CD4-positive, alpha-beta T cell treated with Interferon gamma for 1 hour (primary cell): ENCODE measurements at regions not wholly inside any gene's neighbourhood (a gene's known extent, or its start where the extent isn't known, plus 50 kb on each side); places are given as distances from the start of the nearest gene placed in this dataset.

Experiments
- DNase-seq: peaks from one replicate; pipeline ENCODE4 v3.0.0-alpha.2; 2020

DNA sequence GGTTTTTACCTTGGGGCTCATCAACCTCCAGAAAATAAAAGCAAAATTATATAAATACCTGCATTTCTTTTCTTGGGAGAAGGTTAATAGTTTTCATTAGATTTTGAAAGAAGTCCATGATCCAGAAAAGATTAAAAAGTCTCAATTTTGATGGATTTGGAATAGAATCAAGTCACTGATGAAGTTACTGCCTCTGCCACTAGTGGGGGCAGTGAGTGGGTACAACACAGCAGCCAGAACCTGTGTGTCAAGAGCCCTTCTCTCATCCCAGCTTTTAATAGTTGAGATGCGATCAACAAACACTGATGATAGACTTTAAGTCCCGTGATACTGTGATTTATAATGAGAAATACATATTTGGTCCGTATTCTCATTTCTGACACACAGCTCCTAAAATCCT is 686.7 kb downstream of the DIAPH3 start:
- no peak for DNase-seq

DNA sequence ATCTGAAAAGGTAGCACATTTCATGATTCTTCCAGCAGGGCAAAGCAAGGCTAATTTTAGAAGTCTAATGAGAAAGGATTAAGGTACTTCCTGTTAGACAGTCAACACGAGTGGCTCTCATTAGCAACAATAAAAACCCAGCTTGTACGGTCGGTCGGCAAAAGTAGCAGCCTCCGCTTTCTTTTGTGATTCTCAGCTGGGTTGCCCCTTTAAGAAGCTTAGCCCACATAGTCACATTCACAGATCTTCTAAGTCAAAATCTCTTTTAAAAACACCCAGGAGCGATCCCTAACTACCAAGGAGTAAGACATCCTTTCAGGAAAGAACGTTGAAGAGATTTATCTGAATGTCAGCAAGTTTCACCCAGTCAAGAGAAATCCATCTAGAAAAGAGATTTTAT is 684.8 kb downstream of the DIAPH3 start:
- DNase-seq = no peak

DNA sequence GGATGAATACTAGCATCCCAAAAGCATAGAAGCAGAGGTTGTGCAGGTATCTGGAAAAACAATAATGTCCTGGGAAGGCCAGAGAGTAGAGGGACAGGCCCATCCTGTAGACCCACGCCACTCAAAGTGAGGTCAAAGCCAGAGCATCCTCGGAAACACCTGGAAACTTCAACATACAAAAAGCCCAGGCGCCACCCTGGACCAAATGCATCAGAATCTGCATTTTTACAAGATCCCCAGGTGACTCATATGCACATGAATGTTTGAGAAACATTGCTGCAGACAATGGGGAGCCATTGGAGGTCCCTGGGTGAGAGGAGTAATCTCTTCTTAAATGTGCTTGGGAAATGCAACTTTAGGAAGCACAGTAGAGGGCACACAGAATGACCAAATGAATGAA is 684.1 kb downstream of the DIAPH3 start:
- DNase-seq = no peak

DNA sequence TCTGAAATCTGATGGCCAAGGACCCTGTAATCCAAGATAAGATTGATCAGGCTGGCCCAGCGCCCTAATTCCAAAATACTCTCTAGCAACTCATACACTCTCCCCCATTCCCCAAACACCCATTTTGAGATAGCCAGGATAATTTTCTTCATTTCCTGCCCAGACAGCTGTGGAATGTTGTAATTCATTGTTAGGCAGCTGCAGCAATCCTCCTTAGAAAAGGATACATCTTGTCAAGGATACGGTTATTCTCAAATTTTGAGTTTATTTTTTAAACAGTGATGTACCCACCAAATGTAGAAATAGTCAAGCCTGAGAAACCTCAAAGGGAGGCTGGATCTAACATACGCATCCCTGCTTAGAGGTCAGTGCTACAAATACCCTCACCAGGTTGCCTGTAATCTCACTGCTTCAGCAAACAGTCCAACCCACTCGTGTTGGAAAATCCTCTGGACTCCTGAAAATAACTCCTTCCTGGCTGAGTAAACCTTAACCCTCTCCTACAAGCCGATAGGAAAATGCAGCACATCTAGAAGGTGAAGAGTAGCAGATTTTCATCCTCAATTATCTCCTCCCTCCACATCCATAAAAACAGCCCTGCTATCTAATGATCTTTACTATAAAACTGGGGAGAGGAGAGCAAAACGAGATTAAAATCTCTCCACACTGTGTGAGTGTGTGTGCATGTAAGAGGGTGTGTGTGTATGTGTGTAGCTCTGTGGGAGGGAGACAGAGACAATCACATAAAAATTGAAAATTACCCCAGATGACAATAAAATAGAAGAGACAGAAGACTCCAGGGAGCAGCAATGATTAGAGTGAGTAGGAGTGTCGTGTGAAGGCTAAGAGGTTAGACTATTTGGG is 683.1 kb downstream of the DIAPH3 start:
- no peak for DNase-seq

DNA sequence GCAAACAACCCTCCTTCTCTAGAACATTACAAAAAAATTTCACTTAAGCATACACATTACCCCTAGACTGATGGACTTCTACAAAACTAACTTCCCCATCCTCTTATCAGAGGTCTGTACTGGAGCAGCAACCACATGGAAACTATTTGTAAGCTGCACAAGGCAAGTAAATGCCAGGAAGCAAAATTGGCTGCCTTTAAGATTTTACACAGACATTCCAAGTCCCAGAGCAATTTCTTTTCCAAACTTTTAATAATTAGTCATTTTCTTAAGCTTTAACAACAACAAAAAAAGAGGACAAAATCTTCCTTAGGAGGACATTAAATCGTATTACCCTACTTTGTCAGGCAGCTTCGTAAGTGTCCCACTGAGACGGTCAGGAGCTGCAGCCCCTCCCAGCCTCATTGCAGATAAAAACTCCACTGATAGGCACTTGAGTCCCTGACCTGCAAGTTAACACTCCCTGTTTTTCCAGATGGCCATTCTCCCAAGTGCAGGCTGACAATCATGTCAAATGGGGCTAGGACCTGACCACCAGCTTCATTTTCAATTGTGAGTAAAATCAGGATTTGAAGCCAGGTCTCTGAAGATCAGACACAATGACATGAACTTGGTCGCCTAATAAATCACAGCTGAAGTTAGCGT is 680.1 kb downstream of the DIAPH3 start:
- DNase-seq = no peak

DNA sequence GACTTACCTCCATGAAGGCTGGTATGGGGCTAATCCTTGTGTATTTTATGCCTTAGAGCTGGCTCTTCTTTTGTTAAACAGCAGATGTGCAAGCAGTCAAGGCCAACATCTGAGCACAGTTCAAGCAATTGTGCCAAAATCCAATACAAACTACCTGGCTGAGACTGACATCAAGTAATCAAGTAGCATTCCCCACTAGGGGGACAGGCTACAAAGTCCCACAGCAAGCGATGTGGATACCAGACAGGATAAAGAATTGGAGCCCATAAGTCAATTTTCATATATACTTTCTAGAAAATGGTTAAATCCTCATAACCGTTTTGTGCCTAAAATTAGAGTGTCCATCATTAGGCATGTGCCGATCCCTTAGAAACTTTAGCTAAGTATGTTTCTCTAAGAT is 675.8 kb downstream of the DIAPH3 start:
- DNase-seq = no peak

DNA sequence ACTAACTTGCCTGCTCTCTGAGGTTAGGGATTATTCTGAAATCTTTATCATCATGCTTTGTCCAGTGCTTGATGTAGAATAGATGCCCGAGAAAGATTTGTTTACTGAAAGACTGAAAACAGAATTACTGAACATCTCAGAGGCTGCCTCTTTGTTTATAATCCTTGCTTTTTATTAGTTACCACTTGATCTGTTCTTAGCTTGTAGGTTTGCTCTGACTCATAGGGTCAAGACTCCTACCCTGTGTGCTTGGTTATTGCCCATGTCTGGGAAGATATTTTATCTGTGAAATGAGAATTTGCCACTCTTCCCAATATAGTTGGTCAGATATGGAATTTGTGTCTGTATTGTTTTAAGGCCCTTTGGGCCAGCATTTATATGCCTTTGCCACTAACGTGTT is 675.3 kb downstream of the DIAPH3 start:
- DNase-seq = no peak

DNA sequence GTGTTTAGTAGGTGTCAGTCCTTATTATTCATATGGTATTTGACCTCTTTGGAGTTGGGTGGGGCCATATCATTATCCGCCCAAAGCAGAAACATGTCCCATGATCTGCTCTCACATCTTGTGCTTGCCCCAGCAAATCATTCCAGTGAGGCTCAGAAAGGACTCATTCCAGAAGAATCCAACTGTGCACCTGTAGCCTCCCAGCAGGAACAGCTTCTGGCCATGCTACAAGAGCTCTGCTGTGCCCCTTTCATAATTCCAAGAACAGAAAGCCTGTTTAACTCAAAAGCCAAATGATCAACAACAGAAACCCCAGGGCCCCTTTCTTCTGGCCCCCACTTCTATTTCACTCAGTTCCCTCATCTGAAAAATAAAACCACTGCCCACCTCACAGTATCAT is 673.1 kb downstream of the DIAPH3 start:
- no peak for DNase-seq

DNA sequence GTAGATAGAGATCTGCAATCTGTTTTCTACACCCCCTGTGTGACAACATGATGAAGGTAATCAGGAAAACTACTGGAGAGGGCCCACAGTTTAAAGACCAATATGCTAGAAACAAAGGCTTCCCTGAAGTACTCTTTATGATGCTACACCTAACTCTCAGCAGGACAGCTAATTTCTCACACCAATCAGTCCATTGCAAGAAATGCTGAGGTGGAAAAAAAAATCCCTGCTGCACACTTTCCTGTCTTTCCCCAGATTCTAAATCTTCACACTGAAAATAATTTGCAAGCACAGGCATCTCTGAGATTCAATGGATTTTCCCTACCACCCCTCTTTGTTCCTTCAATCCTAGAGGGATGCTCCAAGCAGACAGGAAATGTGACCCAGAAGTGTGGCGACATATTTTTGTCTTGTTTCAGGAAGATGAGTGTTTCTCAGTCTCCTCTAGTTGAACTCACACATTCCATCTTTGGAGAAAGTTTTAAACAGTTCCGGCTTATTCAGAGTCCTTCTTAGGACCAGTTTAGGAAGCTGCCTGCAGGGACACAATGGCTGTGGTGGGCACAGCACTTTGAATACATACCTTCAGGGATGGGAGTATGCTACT is 671.6 kb downstream of the DIAPH3 start:
- no peak for DNase-seq

DNA sequence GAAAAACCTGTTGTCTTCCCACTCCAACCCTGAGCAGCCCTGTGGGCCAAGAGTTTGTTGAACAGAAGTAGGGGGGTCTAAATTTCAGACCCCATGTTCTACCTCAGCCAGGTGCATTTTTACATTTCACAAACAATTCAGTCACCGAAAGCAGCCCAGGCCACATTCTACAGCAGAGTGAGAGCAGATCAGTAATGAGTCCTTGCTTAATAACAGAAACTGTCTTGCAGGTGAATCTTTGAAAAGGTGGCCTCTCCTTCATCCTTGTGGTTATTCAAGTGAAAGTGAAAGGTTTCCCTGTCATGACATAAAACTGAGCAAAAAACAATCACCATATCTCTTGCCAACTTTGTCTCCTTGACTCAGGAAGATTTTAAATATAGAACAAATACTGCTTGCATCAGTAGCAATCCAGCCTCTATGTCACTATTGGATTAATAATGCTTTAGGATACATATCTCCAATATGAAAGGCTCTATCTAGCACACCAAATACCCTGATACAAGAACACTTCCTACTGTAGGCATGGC is 670.2 kb downstream of the DIAPH3 start:
- DNase-seq = no peak

DNA sequence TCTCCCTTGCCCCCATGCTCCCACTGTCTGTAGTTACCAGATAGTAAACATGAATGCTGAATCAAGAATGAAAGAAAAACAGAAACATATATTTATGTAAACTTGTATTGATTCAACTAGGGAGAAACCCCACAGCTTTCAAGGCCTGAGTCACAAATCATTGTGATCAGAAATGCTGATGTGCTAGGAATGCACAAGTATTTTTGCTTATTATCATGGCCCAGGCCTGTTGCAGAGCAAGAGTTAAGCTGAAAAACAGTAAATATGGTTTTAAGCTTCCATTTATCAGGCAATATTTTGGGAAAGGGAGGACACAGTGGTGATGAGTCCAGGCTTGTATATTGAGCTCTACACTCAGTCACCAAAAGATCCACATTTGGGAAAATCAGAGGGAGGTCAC is 669.6 kb downstream of the DIAPH3 start:
- no peak for DNase-seq

DNA sequence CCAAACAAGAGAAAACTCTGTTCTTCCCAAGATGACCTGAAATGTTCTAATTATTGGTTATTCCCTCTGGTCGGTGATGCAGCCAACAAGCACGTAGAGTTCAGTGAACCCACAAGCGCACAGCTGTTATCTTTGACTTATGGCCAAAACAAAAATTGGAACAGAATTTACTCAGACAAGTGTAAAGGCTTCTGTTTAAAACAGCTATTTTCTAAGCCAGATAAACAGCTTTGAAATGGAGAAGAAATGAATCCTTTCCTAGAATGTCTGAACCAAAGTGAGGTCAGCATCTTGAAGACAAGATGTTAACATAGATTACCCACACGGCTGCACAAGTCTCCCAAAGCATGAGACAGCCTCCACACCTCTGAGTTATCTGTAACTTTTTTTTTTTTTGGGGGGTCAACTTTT is 669.2 kb downstream of the DIAPH3 start:
- DNase-seq = no peak

DNA sequence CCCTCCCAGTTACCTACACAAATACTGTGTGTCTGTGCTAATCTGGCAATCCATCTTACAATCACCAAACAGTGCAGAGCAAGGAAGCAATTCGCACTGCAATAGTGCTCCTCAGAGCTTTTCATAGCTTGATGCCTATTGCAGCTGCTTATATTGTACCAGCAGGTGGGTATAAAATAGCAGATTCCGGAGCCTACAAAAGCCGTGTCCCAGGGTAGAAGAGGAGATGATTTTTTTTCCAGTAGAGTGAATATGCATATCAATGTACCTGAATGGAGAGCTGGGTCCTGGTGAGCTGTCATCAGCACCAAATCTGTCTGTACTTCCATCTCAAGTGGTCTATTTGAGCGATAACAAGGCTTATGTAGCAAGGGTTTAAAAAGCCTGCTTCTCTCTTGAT is 668.4 kb downstream of the DIAPH3 start:
- DNase-seq = no peak

DNA sequence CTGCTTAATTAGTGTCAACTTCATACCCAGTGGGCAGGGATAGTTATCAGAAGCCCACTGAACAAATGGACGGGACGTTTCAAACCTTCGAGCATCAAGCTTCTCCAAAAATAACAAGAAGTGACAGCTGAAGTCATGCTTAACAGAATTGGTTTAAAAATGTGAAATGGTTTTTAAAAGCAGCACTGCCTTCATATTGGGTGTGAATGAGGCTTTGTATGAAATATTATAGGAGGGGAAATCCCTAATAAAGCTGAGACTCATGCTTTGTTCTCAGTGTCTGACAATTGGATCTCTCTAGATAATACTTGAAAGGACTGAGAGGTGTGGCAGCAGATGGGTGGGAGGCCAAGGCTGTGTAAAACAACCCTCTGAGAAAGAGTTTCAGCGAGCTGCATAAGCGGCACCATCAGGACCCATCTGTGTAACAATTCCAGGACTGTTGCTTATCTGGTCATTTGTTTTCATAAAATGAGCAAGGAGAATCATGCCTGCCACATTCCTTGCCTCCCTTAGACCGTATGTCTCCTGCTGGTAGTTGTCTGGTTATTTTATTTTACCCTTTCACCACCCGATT is 667.7 kb downstream of the DIAPH3 start:
- DNase-seq = no peak

DNA sequence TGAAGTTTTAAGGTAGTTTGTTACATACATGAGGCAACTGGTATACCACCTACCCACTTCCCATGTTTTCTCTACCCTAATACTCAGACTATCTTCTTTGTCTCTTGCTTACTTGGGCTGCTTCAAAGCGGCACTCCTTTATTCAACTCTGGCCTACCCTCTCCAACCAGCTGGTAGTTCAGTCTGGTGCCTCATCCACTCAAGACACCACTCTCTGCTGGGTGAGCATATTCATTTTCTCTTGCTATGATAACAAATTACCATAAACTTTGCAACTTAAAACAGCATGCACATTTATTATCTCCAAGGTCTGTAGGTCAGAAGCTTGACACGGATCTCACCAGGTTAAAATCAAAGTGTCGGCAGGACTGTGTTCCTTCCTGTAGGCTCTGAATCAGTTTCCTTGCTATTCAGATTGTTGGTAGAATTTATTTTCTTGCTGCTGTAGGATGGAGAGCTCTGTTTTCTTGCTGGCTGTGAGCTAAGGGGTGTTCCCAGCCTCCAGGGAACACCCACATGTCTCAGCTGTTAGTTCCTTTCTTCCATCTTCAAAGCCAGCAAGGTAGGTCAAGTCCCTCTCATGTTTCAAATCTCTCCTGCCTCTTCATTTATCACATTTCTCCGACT is 666.0 kb downstream of the DIAPH3 start:
- no peak for DNase-seq

DNA sequence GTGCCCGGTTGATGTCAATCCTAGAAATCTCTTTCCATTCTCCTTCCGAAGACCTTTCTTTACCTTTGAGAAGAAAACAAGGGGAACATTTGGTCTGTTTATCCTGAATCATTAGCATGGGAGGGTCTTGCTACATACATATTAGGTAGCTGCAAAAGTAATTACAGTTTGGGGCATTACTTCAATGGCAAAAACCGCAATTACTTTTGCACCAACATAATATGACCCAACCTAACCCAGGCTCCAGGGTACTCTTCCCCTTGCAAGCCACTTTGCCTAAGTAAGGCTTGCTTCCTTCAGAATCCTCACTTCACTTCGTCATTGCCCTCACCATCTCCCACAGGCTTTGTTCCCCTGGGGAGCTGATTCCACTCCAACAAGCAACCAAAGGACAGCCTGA is 662.7 kb downstream of the DIAPH3 start:
- DNase-seq = no peak

DNA sequence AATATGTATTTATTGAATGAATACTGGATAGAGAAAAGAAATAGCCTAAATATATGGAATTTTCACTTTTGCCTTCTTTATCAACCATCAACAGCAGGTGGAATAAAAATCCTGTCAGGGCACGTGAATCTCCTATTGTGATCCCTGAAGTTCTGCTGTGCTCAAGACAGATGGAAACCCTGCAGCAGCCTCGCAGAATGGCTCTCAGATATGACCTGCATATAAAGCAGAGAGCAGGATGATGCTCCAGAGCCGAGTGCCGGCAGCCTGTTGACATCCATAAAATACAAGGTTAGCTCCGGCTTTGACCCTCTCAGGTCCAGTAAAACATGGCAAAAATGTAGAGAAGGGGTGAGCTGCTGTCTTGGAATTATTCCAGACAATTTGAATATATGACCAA is 659.3 kb downstream of the DIAPH3 start:
- no peak for DNase-seq

DNA sequence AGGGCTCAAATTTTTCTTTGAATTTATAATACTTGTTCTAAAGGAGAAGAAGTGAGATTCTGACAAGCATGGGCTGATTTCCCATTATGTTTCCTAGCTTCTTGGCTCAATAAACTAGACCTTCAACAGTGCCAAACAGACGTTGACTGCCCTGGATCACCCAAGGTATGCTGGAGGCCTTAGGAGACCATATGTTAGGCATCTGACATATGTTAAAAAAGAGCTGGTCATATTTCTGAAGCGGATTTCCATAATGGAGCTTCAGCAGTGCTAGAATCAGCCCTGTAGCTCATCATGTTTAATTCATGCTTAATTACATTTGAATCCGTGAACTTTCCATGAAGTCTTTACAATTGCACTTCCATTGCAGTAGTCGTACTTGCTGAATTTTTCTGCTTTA is 653.3 kb downstream of the DIAPH3 start:
- DNase-seq = no peak

DNA sequence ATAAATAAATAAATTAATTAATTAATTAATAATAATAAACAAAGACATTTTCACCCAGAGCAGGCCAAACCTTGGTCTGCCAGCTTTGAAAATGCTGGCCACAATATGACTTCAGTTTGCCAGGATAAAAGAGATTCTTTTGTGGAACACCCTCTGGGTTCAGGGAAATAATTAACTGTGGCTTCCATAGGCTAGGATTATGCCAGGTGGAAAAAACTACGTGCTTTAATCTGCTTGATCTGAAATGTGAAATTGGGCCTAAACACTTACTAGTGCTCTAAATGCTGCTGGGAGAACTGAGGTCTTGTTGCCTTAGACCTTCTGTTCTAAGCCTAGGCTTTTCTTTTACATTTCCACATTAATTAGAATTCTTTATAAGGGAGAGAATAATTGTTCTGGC is 650.0 kb downstream of the DIAPH3 start:
- no peak for DNase-seq

DNA sequence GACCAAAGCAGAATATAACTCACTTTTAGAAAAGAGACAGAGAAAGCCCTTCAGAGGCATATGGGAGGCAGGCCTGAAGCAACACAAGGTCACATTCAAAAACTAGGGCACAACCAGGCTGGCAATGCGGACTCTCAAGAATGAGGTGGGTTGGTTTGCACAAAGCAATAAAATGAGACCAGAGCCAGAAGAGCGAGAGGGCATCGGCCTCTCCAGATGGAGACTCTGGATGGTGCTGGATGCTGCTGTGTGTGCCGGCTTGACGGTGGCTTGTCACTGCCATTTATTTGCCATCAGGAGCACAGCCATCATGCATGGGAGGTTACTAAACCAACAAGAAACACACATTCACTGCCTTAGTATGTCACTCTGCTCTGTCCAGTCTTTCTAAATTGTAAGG is 649.4 kb downstream of the DIAPH3 start:
- no peak for DNase-seq

DNA sequence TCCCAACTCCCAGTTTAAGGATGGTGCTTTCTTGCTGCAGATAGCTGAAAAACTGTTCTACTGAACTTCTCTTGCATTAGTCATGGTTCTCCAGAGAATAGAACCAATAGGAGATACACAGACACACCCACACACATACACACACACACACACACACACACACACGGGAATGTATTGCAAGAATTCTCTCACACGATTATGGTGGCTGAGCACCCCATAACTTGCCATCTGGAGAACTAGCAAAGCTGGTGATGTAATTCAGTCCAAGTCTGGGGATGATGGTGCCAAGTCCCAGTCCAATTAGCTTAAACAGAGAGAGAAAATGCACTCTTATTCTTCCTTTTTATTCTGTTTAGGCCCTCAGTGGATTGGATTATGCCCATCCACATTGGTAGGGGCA is 643.9 kb downstream of the DIAPH3 start:
- DNase-seq = no peak

DNA sequence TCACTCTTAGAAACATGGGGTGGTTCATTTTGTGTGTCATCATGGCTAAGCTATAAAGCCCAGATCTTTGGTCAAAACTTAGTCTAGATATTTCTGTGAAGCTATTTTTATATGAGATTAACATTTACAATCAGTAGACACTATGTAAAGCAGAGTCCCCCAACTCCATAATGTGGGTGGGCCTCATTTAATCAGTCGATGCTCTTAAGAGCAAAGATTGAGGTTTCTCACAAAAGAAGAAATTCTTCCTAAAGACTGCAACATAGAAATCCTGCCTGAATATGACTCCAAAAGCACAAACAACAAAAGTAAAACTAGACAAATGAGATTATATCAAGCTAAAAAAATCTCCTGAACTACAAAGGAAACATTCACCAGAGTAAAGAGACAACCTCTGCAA is 642.2 kb downstream of the DIAPH3 start:
- no peak for DNase-seq

DNA sequence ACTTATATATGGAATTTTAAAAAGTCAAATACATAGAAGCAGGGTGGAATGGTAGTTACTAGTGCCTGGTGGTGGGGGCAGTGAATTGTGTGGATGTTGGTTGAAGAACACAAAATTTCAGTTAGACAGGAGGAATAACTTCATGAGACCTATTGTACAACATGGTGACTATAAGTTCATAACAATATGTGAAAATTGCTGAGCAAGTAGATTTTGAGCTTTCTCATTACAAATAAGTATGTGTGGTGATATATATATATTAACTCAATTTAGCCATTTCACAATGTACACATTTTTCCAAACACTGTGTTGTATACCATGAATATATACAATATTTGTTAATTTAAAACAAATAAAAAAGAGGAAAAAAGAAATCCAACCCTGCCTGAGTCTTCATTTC is 641.1 kb downstream of the DIAPH3 start:
- no peak for DNase-seq
